ENCODE measurements at regions not wholly inside any gene's neighbourhood (a gene's known extent, or its start where the extent isn't known, plus 50 kb on each side); places are given as distances from the start of the nearest gene placed in this dataset.

GRCh38 chr4:103364083-103364482 is 165.9 kb upstream of the CENPE start:
- in situ Hi-C loops (cut with HindIII; ENCODE audit: low pct_ligation_motif_present, low sequenced_read_pairs), result no loop called here
- TF ChIP-seq, protein P1, sequence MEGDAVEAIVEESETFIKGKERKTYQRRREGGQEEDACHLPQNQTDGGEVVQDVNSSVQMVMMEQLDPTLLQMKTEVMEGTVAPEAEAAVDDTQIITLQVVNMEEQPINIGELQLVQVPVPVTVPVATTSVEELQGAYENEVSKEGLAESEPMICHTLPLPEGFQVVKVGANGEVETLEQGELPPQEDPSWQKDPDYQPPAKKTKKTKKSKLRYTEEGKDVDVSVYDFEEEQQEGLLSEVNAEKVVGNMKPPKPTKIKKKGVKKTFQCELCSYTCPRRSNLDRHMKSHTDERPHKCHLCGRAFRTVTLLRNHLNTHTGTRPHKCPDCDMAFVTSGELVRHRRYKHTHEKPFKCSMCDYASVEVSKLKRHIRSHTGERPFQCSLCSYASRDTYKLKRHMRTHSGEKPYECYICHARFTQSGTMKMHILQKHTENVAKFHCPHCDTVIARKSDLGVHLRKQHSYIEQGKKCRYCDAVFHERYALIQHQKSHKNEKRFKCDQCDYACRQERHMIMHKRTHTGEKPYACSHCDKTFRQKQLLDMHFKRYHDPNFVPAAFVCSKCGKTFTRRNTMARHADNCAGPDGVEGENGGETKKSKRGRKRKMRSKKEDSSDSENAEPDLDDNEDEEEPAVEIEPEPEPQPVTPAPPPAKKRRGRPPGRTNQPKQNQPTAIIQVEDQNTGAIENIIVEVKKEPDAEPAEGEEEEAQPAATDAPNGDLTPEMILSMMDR (IDR thresholded peaks at IDR 0.05; ENCODE audit: low read depth, low read length, missing control alignments), result no peak
- DNase-seq, result no peak
- no peaks in the 10 kb centered on the region for H3K27me3 ChIP-seq (replicated peaks)
- no peak overlapping the region for H3K27ac ChIP-seq
- H3K36me3 ChIP-seq (replicated peaks), result no peaks in the 10 kb centered on the region
- H3K4me3 ChIP-seq (ENCODE audit: low read depth, low read length), result no peak overlapping the region

DNA sequence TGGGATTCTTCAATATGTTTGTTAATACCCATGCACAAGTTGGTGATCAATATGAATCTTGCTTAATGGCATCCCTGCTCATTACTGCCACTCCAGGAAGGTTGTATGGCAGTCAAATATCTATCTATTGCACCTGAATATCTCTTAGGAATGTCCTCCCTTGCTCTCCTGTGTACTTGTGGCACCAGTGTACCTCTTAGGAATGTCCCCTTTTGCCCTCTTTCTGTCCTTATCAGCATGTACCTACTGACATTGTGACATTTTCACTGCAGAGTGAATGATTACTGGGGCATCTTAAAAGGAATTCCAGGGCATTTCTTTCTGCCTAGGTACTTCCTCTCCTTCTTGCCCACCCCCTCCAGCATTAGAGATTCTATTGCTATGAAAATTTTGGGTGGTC is 163.8 kb upstream of the CENPE start:
- in situ Hi-C loops (cut with HindIII; ENCODE audit: low pct_ligation_motif_present, low sequenced_read_pairs), result no loop called here
- Histone ChIP-seq H3K4me3 (ENCODE audit: low read depth, low read length) (no peak overlapping the region), H3K36me3 (replicated peaks) (no peaks in the 10 kb centered on the region), H3K27me3 (replicated peaks) (no peaks in the 10 kb centered on the region), H3K27ac (no peak overlapping the region)
- no peak for DNase-seq
- TF ChIP-seq, protein P1 (IDR thresholded peaks at IDR 0.05; ENCODE audit: low read depth, low read length, missing control alignments), result no peak

GRCh38 chr4:103359900-103360299 is 161.8 kb upstream of the CENPE start:
- in situ Hi-C loops (cut with HindIII; ENCODE audit: low pct_ligation_motif_present, low sequenced_read_pairs), result no loop called here
- Histone ChIP-seq H3K36me3 (replicated peaks) (no peaks in the 10 kb centered on the region), H3K27me3 (replicated peaks) (no peaks in the 10 kb centered on the region), H3K4me3 (ENCODE audit: low read depth, low read length) (no peak overlapping the region), H3K27ac (no peak overlapping the region)
- no peak for DNase-seq
- TF ChIP-seq, protein P1 (IDR thresholded peaks at IDR 0.05; ENCODE audit: low read depth, low read length, missing control alignments), result no peak

DNA sequence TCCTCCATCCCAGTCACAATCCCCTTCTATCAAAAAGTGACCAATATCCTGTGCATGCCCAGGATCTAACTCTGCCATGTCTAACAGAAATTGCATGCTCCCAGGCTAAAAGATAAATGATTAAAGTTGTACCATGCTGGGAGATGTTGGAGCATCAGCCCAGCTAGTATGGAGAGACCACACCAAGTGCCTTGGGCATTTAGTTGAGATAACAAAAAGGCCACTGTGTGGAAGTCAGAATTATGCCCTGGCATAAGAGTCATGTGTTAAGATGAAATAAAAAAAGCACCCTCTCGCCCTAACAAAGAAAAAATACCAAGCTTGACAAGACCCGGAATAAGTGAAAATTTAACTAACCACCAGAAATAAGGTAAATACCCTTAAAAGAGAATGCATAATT is 155.9 kb upstream of the CENPE start:
- no peaks in the 10 kb centered on the region for H3K27me3 ChIP-seq (replicated peaks)
- no peak for DNase-seq
- TF ChIP-seq, protein P1 (IDR thresholded peaks at IDR 0.05; ENCODE audit: low read depth, low read length, missing control alignments), result no peak
- H3K27ac ChIP-seq, result no peak overlapping the region
- H3K36me3 ChIP-seq (replicated peaks), result no peaks in the 10 kb centered on the region
- in situ Hi-C loops (cut with HindIII; ENCODE audit: low pct_ligation_motif_present, low sequenced_read_pairs), result no loop called here
- no peak overlapping the region for H3K4me3 ChIP-seq (ENCODE audit: low read depth, low read length)

DNA sequence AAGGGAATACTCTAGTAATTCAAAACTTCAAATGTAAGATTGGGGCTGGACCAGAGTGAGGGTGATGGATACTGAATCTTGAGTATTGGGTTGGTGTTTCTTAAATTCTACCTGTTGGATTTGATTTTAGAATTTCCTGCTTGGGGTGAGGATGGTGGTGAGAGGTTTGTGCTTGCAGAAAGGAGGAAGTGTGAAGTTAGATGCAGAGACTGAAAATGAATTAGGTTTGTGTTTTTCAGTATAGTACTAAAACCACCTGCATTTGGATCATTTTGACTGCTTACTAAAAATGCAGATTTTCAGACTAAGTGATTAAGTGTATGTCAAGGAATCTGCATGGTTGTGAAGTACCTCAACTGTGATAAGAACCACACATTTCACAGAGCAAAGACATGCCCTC is 131.5 kb upstream of the CENPE start:
- no peaks in the 10 kb centered on the region for H3K27me3 ChIP-seq (replicated peaks)
- DNase-seq, result no peak
- in situ Hi-C loops (cut with HindIII; ENCODE audit: low pct_ligation_motif_present, low sequenced_read_pairs), result no loop called here
- H3K36me3 ChIP-seq (replicated peaks), result no peaks in the 10 kb centered on the region
- TF ChIP-seq, protein P1 (IDR thresholded peaks at IDR 0.05; ENCODE audit: low read depth, low read length, missing control alignments), result no peak
- H3K4me3 ChIP-seq (ENCODE audit: low read depth, low read length), result no peak overlapping the region
- H3K27ac ChIP-seq, result no peak overlapping the region

GRCh38 chr4:103324811-103325210 is 126.7 kb upstream of the CENPE start:
- no peaks in the 10 kb centered on the region for H3K36me3 ChIP-seq (replicated peaks)
- in situ Hi-C loops (cut with HindIII; ENCODE audit: low pct_ligation_motif_present, low sequenced_read_pairs), result no loop called here
- H3K27me3 ChIP-seq (replicated peaks), result no peaks in the 10 kb centered on the region
- H3K27ac ChIP-seq, result no peak overlapping the region
- TF ChIP-seq, protein P1 (IDR thresholded peaks at IDR 0.05; ENCODE audit: low read depth, low read length, missing control alignments), result no peak
- DNase-seq, result no peak
- no peak overlapping the region for H3K4me3 ChIP-seq (ENCODE audit: low read depth, low read length)

All from brain microvascular endothelial cell (primary cell).